ENCODE measurements at regions not wholly inside any gene's neighbourhood (a gene's known extent, or its start where the extent isn't known, plus 50 kb on each side); places are given as distances from the start of the nearest gene placed in this dataset.

DNA sequence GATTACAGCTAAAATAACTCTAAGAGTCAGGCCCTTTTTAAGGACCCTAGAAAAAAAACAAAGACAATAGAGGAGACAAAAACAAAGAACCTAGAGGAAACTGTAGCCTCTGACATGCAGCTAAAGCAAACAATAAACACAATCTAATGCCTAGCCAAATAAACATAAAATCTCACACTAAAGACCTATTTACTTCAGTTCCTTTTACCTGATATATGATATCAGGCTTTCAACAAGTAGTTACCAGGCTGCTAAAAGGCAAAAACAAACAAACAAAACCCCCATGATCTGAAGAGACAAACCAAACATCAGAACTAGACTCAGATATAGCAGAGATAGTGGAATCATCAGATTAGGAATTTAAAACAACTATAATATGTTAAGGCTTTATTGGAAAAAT, 226.5 kb upstream of the POU5F2 start:
- Histone ChIP-seq H3K27ac (no peak overlapping the region), H3K4me3 (no peak overlapping the region), H3K4me1 (peaks cover 0 to 2% of the 10 kb centered on the region in 2 donors), H3K27me3 (no peaks in the 10 kb centered on the region), H3K9me3 (no peaks in the 10 kb centered on the region), H3K36me3 (no peaks in the 10 kb centered on the region)
- no peak for DNase-seq
- no peak for ATAC-seq
- TF ChIP-seq, protein P1, sequence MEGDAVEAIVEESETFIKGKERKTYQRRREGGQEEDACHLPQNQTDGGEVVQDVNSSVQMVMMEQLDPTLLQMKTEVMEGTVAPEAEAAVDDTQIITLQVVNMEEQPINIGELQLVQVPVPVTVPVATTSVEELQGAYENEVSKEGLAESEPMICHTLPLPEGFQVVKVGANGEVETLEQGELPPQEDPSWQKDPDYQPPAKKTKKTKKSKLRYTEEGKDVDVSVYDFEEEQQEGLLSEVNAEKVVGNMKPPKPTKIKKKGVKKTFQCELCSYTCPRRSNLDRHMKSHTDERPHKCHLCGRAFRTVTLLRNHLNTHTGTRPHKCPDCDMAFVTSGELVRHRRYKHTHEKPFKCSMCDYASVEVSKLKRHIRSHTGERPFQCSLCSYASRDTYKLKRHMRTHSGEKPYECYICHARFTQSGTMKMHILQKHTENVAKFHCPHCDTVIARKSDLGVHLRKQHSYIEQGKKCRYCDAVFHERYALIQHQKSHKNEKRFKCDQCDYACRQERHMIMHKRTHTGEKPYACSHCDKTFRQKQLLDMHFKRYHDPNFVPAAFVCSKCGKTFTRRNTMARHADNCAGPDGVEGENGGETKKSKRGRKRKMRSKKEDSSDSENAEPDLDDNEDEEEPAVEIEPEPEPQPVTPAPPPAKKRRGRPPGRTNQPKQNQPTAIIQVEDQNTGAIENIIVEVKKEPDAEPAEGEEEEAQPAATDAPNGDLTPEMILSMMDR (IDR thresholded peaks at IDR 0.05): no peak
- intact Hi-C loops (cut with DNase I): no loop called here

DNA sequence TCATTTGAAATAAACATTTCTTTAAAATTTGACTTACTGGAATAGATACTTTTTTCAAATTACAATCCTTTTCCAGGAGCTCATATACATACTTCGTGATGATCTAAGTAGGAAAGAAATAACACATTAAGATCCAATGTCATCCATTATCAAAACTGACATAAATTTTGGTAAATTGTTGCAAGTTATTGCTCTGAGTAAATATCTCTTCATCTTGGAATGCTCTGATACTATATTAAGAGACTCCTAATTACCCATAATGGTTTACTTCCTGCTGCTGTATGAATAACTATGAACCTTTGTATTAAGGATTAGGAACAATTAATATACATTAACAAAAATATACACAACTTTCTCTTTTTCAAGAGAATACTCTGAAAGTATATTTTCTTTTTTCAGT, 223.0 kb upstream of the POU5F2 start:
- H3K27me3 ChIP-seq: no peaks in the 10 kb centered on the region
- H3K4me1 ChIP-seq: peaks cover 0 to 2% of the 10 kb centered on the region in 2 donors
- intact Hi-C loops (cut with DNase I): no loop called here
- H3K27ac ChIP-seq: no peak overlapping the region
- TF ChIP-seq, protein P1 (IDR thresholded peaks at IDR 0.05): no peak
- H3K9me3 ChIP-seq: no peaks in the 10 kb centered on the region
- ATAC-seq (no peak), DNase-seq (no peak)
- no peaks in the 10 kb centered on the region for H3K36me3 ChIP-seq
- no peak overlapping the region for H3K4me3 ChIP-seq

GRCh38 chr5:93960042-93960441, 218.6 kb upstream of the POU5F2 start:
- H3K36me3 ChIP-seq: no peaks in the 10 kb centered on the region
- no peak overlapping the region for H3K27ac ChIP-seq
- intact Hi-C loops (cut with DNase I): no loop called here
- no peaks in the 10 kb centered on the region for H3K27me3 ChIP-seq
- DNase-seq (no peak), ATAC-seq (no peak)
- peaks cover 0 to 2% of the 10 kb centered on the region in 2 donors for H3K4me1 ChIP-seq
- H3K9me3 ChIP-seq: no peaks in the 10 kb centered on the region
- H3K4me3 ChIP-seq: no peak overlapping the region
- TF ChIP-seq, protein P1 (IDR thresholded peaks at IDR 0.05): no peak

- intact Hi-C loops (cut with DNase I): no loop called here
- Histone ChIP-seq H3K4me1 (no peaks in the 10 kb centered on the region), H3K27ac (no peak overlapping the region), H3K36me3 (peaks cover 0 to 16% of the 10 kb centered on the region in 2 donors), H3K4me3 (no peak overlapping the region), H3K9me3 (no peaks in the 10 kb centered on the region), H3K27me3 (no peaks in the 10 kb centered on the region)
- DNase-seq (no peak), ATAC-seq (no peak)
- TF ChIP-seq, protein P1 (IDR thresholded peaks at IDR 0.05): no peak
Measured at GRCh38 chr5:93956006-93956405, 214.6 kb upstream of the POU5F2 start.

DNA sequence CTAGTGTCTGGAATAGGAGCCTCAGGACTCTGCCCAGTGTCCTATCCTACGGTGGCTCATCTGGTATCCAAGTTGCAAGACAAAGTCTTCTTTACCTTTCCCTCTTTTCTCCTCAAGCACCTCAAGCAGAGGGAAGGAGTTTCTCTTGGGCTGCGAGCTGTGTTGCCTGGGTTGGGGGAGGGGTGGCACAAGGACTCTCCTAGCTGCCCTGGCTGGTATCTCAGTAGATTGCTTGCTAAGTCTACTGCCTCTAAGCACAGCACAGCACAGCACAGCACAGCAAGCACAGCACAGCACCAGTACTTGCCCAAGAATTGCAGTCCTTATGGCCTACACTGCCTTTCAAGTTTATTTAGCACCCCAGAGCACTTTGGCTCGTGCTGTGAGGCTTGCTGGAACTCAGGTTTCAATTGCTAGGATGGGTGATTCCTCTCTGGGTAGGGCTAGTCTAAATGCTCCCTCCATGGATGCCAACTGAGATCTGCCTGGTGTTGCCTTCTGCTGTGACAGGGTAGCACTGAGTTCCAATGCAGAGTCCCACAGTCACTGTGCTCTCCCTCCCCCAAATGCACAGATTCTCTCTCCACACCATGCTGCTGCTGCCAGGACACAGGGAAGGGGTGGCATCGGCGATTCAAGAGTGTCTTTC, 213.1 kb upstream of the POU5F2 start:
- Histone ChIP-seq H3K36me3 (peaks cover 0 to 16% of the 10 kb centered on the region in 2 donors), H3K27me3 (no peaks in the 10 kb centered on the region), H3K27ac (no peak overlapping the region), H3K9me3 (no peaks in the 10 kb centered on the region), H3K4me1 (no peaks in the 10 kb centered on the region), H3K4me3 (no peak overlapping the region)
- DNase-seq (no peak), ATAC-seq (no peak)
- TF ChIP-seq, protein P1 (IDR thresholded peaks at IDR 0.05): no peak
- intact Hi-C loops (cut with DNase I): no loop called here

Data from left lung (tissue), 4 donors.